AG09309 (cell line): ENCODE measurements at regions not wholly inside any gene's neighbourhood (a gene's known extent, or its start where the extent isn't known, plus 50 kb on each side); places are given as distances from the start of the nearest gene placed in this dataset.
"Not testable (repeated sequence)": the region's sequence is repeated elsewhere in the genome, so short reads cannot be mapped to it uniquely, and the experiment has no call there.

ENCODE experiments used
- DNase-seq: peaks from one replicate; pipeline ENCODE4 v3.0.0-alpha.2; 2010; ENCODE audit warnings: low read depth
- H3K4me3 ChIP-seq: 2 replicates; pipeline ENCODE4 v1.5.1; 2011; ENCODE audit warnings: mild to moderate bottlenecking, low read depth, low read length, moderate library complexity; ENCODE audit not compliant: control insufficient read depth
- CTCF ChIP-seq: IDR thresholded peaks from 2 replicates; pipeline ENCODE4 v1.5.1; 2011; ENCODE audit warnings: mild to moderate bottlenecking, low read depth, low read length, inconsistent platforms; ENCODE audit not compliant: insufficient read depth, control insufficient read depth; ENCODE audit errors: missing control alignments

- no peak for TF ChIP-seq CTCF
- no peak for DNase-seq
- H3K4me3 ChIP-seq = no peak overlapping the region
These were observed 111.1 kb downstream of the KLF13 start for GRCh38 chr15:31437686-31438085.

- no peak for DNase-seq
- TF ChIP-seq CTCF = no peak
- H3K4me3 ChIP-seq = no peak overlapping the region
These were observed 112.1 kb downstream of the KLF13 start for GRCh38 chr15:31438601-31439265.

GRCh38 chr15:31439328-31439727 lies 112.7 kb downstream of the KLF13 start:
- no peak overlapping the region for H3K4me3 ChIP-seq
- TF ChIP-seq CTCF = peak; percentile 10
- DNase-seq = no peak

GRCh38 chr15:31440216-31440615 lies 113.6 kb downstream of the KLF13 start:
- DNase-seq = not testable (repeated sequence)

GRCh38 chr15:31440754-31441311 lies 114.2 kb downstream of the KLF13 start:
- peak overlapping the region; percentile 31 for H3K4me3 ChIP-seq
- no peak for DNase-seq

More at GRCh38 chr15:31440216-31440615, 113.6 kb downstream of the KLF13 start:
- H3K4me3 ChIP-seq = not testable (repeated sequence)

DNA sequence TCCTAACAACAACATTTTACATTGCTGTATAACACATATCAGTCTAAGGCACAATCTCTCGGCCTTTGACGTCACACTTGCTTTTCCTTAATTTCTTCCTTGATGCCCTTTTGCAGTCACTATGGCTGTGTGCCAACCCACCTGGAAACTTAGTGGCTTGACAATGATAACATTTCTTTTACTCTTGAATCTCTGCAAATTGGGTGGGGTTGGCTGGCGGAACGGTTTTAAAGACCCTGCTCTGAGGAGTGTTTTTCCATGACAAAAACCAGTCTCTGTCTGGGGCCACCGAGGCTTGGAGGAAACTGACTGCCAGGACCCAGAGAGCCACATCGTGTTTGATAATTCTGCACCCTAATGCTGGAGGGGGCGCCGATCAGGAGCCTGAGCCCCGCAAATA lies 115.6 kb downstream of the KLF13 start:
- no peak for DNase-seq
- H3K4me3 ChIP-seq = no peak overlapping the region
- no peak for TF ChIP-seq CTCF

More at GRCh38 chr15:31440754-31441311, 114.2 kb downstream of the KLF13 start:
- TF ChIP-seq CTCF = no peak

- DNase-seq = peak; percentile 85
- TF ChIP-seq CTCF = peak; percentile 48
- H3K4me3 ChIP-seq = no peak overlapping the region
These were observed 116.1 kb downstream of the KLF13 start for GRCh38 chr15:31442699-31443111.
